ENCODE measurements at regions not wholly inside any gene's neighbourhood (a gene's known extent, or its start where the extent isn't known, plus 50 kb on each side); places are given as distances from the start of the nearest gene placed in this dataset.

GRCh38 chr2:7566382-7566881 lies 649.2 kb downstream of the RNF144A start:
- CTCF ChIA-PET (ENCODE audit: low intra/inter-chr PET ratio): no interaction called here
- under 1% methylated on average over 6 of the region's 6 CpGs for WGBS (ENCODE audit: insufficient coverage, low coverage, missing lambda C conversion rate)
- no peak overlapping the region for H3K27ac ChIP-seq (ENCODE audit: extremely low read depth, low read depth, low read length)
- H3K4me1 ChIP-seq (replicated peaks in 1 of 2; ENCODE audit: control insufficient read depth in 2 of 2, insufficient read depth in 2 of 2, low read length in 2 of 2): no peaks in the 10 kb centered on the region
- no peaks in the 10 kb centered on the region for H3K9me3 ChIP-seq (replicated peaks; ENCODE audit: control insufficient read depth, insufficient read depth, low read depth, low read length)
- TF ChIP-seq CAMTA2 (CRISPR knock-in tag; conservative IDR thresholded peaks at IDR 0.05) (no peak), PTRF (tag; IDR thresholded peaks at IDR 0.05) (no peak), MCM2 (IDR thresholded peaks at IDR 0.05; ENCODE audit: low read depth) (no peak), ELK3 (CRISPR knock-in tag; IDR thresholded peaks at IDR 0.05) (no peak), KLF6 (CRISPR knock-in tag; IDR thresholded peaks at IDR 0.05; ENCODE audit: borderline replicate concordance) (no peak), JUNB (CRISPR knock-in tag; conservative IDR thresholded peaks at IDR 0.05) (no peak), NFRKB (IDR thresholded peaks at IDR 0.05; ENCODE audit: low read depth) (no peak), BRF1 (IDR thresholded peaks at IDR 0.05; ENCODE audit: borderline replicate concordance, extremely low read depth, insufficient read length) (no peak), RBM15 (IDR thresholded peaks at IDR 0.05; ENCODE audit: insufficient read depth, low read length) (no peak), TCF15 (CRISPR knock-in tag; IDR thresholded peaks at IDR 0.05) (no peak), MBD1 (CRISPR knock-in tag; IDR thresholded peaks at IDR 0.05) (no peak), ZBTB43 (CRISPR knock-in tag; IDR thresholded peaks at IDR 0.05) (no peak), EP400 (IDR thresholded peaks at IDR 0.05) (no peak), SP1 (CRISPR knock-in tag; IDR thresholded peaks at IDR 0.05) (no peak), NFYB (IDR thresholded peaks at IDR 0.05; ENCODE audit: extremely low read depth, insufficient read length) (no peak), SP2 (IDR thresholded peaks at IDR 0.05; ENCODE audit: extremely low read depth, low read depth, low read length, poor library complexity, severe bottlenecking) (no peak)
- no peaks in the 10 kb centered on the region for H3K36me3 ChIP-seq (ENCODE audit: control insufficient read depth, insufficient read depth, low read length)
- H3K9me1 ChIP-seq (ENCODE audit: control insufficient read depth, insufficient read depth, low read length): no peaks in the 10 kb centered on the region
- FAIRE-seq (no peak), ATAC-seq (no peak), DNase-seq (ENCODE audit: extremely low read depth in 1 of 4, low spot score in 3 of 4) (no peak)
- in situ Hi-C loops (cut with MboI) (no loop called here), intact Hi-C loops (cut with micrococcal nuclease) (no loop called here)
- no peak overlapping the region for H3K4me3 ChIP-seq
- H3K79me2 ChIP-seq (ENCODE audit: control insufficient read depth, insufficient read depth, low read length): no peaks in the 10 kb centered on the region
- no peaks in the 10 kb centered on the region for H3K27me3 ChIP-seq (ENCODE audit: control insufficient read depth in 2 of 2, insufficient read depth in 2 of 2, low read length in 2 of 2)
- POLR2A ChIA-PET: no interaction called here
- no peak overlapping the region for H3K9ac ChIP-seq (ENCODE audit: insufficient read depth in 1 of 2, low read depth in 2 of 2, low read length in 2 of 2)
- H3K4me2 ChIP-seq (ENCODE audit: insufficient read depth, low read length): no peak overlapping the region
- no peaks in the 10 kb centered on the region for H4K20me1 ChIP-seq (replicated peaks; ENCODE audit: control insufficient read depth, insufficient read depth, low read length)
- BruUV-seq (replicated peaks): no TSS peak
- H2AFZ ChIP-seq (ENCODE audit: low read depth, low read length): no peak overlapping the region

Data from K562 (cell line).